Lung microvascular endothelial cell (primary cell): ENCODE measurements at regions not wholly inside any gene's neighbourhood (a gene's known extent, or its start where the extent isn't known, plus 50 kb on each side); places are given as distances from the start of the nearest gene placed in this dataset.

ENCODE experiments used
- DNase-seq, 2 donors: peaks; one replicate each; pipeline versions ENCODE4 v3.0.0 to v3.0.0-alpha.2; 2010; ENCODE audit warnings: low read depth in 2 of 2

GRCh38 chr21:39105836-39106235 is 77.4 kb downstream of the PSMG1 start:
- DNase-seq: no peak

- DNase-seq: no peak
Observed at GRCh38 chr21:39105341-39105765, 77.9 kb downstream of the PSMG1 start.

GRCh38 chr21:39104911-39105310 is 78.3 kb downstream of the PSMG1 start:
- no peak for DNase-seq

GRCh38 chr21:39103689-39104088 is 79.6 kb downstream of the PSMG1 start:
- DNase-seq: no peak

GRCh38 chr21:39099859-39100258 is 83.4 kb downstream of the PSMG1 start:
- no peak for DNase-seq

- DNase-seq: peak in 1 of 2 donors; percentile 6
Observed at GRCh38 chr21:39098696-39099200, 84.5 kb downstream of the PSMG1 start.

- DNase-seq: no peak
Observed at GRCh38 chr21:39097981-39098380, 85.3 kb downstream of the PSMG1 start.

- no peak for DNase-seq
Observed at GRCh38 chr21:39097335-39097861, 85.9 kb downstream of the PSMG1 start.

- no peak for DNase-seq
Observed at GRCh38 chr21:39096754-39097153, 86.5 kb downstream of the PSMG1 start.

GRCh38 chr21:39095681-39096080 is 87.6 kb downstream of the PSMG1 start:
- DNase-seq: no peak

GRCh38 chr21:39094847-39095579 is 88.2 kb downstream of the PSMG1 start:
- DNase-seq: no peak

GRCh38 chr21:39094087-39094780 is 89.0 kb downstream of the PSMG1 start:
- DNase-seq: no peak

GRCh38 chr21:39093526-39093925 is 89.7 kb downstream of the PSMG1 start:
- no peak for DNase-seq

GRCh38 chr21:39088831-39089380 is 94.3 kb downstream of the PSMG1 start:
- no peak for DNase-seq

- DNase-seq: no peak
Observed at GRCh38 chr21:39088031-39088370, 95.2 kb downstream of the PSMG1 start.

- DNase-seq: no peak
Observed at GRCh38 chr21:39087238-39088030, 95.8 kb downstream of the PSMG1 start.

- no peak for DNase-seq
Observed at GRCh38 chr21:39086547-39086946, 96.7 kb downstream of the PSMG1 start.

GRCh38 chr21:39085843-39086405 is 97.3 kb downstream of the PSMG1 start:
- DNase-seq: no peak

GRCh38 chr21:39084979-39085729 is 98.1 kb downstream of the PSMG1 start:
- DNase-seq: no peak

- no peak for DNase-seq
Observed at GRCh38 chr21:39084073-39084472, 99.2 kb downstream of the PSMG1 start.
